Fibroblast of the aortic adventitia (primary cell): ENCODE measurements at regions not wholly inside any gene's neighbourhood (a gene's known extent, or its start where the extent isn't known, plus 50 kb on each side); places are given as distances from the start of the nearest gene placed in this dataset.

Experiments
- DNase-seq: peaks from one replicate; pipeline ENCODE4 v3.0.0-alpha.2; 2010; ENCODE audit warnings: low read depth
- H3K4me3 ChIP-seq: 2 replicates; pipeline ENCODE4 v1.5.1; 2011; ENCODE audit warnings: low read depth, mild to moderate bottlenecking, control low read depth, low read length, moderate library complexity
- CTCF ChIP-seq: IDR thresholded peaks from 2 replicates; pipeline ENCODE4 v1.5.1; 2011; ENCODE audit warnings: mild to moderate bottlenecking, low read length, control low read depth, inconsistent platforms; ENCODE audit not compliant: insufficient read depth

- no peak for DNase-seq
- no peak for TF ChIP-seq CTCF
- H3K4me3 ChIP-seq = no peak overlapping the region
These were observed 119.5 kb downstream of the ATXN3L start for GRCh38 chrX:13200398-13200797.

- TF ChIP-seq CTCF = no peak
- DNase-seq = no peak
- H3K4me3 ChIP-seq = no peak overlapping the region
These were observed 121.1 kb downstream of the ATXN3L start for GRCh38 chrX:13198762-13199064.

- TF ChIP-seq CTCF = no peak
- DNase-seq = no peak
These were observed 121.6 kb downstream of the ATXN3L start for GRCh38 chrX:13198056-13198761.

GRCh38 chrX:13196782-13197181 is 123.1 kb downstream of the ATXN3L start:
- DNase-seq = no peak
- H3K4me3 ChIP-seq = no peak overlapping the region
- TF ChIP-seq CTCF = no peak

More at GRCh38 chrX:13198056-13198761, 121.6 kb downstream of the ATXN3L start:
- H3K4me3 ChIP-seq = no peak overlapping the region

- TF ChIP-seq CTCF = no peak
- no peak for DNase-seq
- no peak overlapping the region for H3K4me3 ChIP-seq
These were observed 124.5 kb downstream of the ATXN3L start for GRCh38 chrX:13195340-13195739.

GRCh38 chrX:13194291-13195103 is 125.4 kb downstream of the ATXN3L start:
- DNase-seq = no peak
- H3K4me3 ChIP-seq = no peak overlapping the region
- TF ChIP-seq CTCF = no peak
